Esophagus squamous epithelium (tissue), 4 donors: ENCODE measurements at regions not wholly inside any gene's neighbourhood (a gene's known extent, or its start where the extent isn't known, plus 50 kb on each side); places are given as distances from the start of the nearest gene placed in this dataset.

Experiments
- CTCF ChIP-seq, 6 experiments: fragments of 450-650 bp in 4 of 6; fragments of 200-600 bp in 2 of 6; sonication (generic) in 2 of 6; IDR thresholded peaks; one replicate each; pipeline ENCODE4 v1.5.1; 2016 to 2019; ENCODE audit warnings: antibody characterized with exemption in 6 of 6, mild to moderate bottlenecking in 4 of 6, moderate library complexity in 4 of 6
- POLR2A ChIP-seq, 4 donors: fragments of 450-650 bp; IDR thresholded peaks; one replicate each; pipeline ENCODE4 v1.6.1; 2017; ENCODE audit warnings: antibody characterized with exemption in 4 of 4, mild to moderate bottlenecking in 4 of 4, moderate library complexity in 3 of 4

GRCh38 chr4:104901961-104902605, 244.6 kb upstream of the TET2 start:
- no peak for TF ChIP-seq POLR2A (IDR thresholded peaks at IDR 0.05)
- no peak for TF ChIP-seq CTCF (IDR thresholded peaks at IDR 0.05)
